22Rv1 (cell line): ENCODE measurements at regions not wholly inside any gene's neighbourhood (a gene's known extent, or its start where the extent isn't known, plus 50 kb on each side); places are given as distances from the start of the nearest gene placed in this dataset.

Experiments used
- ZFX ChIP-seq: fragments of 450-650 bp; IDR thresholded peaks from 2 replicates; pipeline ENCODE4 v1.6.1; 2017; ENCODE audit warnings: antibody characterized with exemption, borderline replicate concordance
- TF ChIP-seq, protein P1 (sequence below): fragments of 450-650 bp; IDR thresholded peaks from 2 replicates; pipeline ENCODE4 v1.5.1; 2017; ENCODE audit warnings: mild to moderate bottlenecking

- TF ChIP-seq, protein P1, sequence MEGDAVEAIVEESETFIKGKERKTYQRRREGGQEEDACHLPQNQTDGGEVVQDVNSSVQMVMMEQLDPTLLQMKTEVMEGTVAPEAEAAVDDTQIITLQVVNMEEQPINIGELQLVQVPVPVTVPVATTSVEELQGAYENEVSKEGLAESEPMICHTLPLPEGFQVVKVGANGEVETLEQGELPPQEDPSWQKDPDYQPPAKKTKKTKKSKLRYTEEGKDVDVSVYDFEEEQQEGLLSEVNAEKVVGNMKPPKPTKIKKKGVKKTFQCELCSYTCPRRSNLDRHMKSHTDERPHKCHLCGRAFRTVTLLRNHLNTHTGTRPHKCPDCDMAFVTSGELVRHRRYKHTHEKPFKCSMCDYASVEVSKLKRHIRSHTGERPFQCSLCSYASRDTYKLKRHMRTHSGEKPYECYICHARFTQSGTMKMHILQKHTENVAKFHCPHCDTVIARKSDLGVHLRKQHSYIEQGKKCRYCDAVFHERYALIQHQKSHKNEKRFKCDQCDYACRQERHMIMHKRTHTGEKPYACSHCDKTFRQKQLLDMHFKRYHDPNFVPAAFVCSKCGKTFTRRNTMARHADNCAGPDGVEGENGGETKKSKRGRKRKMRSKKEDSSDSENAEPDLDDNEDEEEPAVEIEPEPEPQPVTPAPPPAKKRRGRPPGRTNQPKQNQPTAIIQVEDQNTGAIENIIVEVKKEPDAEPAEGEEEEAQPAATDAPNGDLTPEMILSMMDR, result no peak
- no peak for TF ChIP-seq ZFX
Measured at GRCh38 chr12:107474639-107475539, 210.7 kb upstream of the PWP1 start.
